ENCODE measurements at regions not wholly inside any gene's neighbourhood (a gene's known extent, or its start where the extent isn't known, plus 50 kb on each side); places are given as distances from the start of the nearest gene placed in this dataset.

DNA sequence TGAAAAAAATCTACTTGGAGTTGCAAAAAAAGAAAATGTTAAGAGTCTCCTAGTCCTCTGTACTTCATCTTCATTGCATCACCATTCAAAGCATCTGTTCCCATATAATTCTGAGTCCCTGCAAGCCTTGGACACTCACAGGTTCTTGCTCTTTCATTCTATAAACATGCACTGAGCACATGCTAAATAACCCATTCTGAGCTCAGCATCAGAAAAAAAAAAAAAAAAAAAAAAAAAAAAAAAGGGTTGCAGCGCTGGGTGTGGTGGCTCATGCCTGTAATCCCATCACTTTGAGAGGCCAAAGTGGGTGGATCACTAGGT, 834.0 kb upstream of the AMELY start:
- TF ChIP-seq EZH2phosphoT487 (IDR thresholded peaks at IDR 0.05; ENCODE audit: borderline replicate concordance, low read depth, low read length), result no peak
- TF ChIP-seq, protein P1, sequence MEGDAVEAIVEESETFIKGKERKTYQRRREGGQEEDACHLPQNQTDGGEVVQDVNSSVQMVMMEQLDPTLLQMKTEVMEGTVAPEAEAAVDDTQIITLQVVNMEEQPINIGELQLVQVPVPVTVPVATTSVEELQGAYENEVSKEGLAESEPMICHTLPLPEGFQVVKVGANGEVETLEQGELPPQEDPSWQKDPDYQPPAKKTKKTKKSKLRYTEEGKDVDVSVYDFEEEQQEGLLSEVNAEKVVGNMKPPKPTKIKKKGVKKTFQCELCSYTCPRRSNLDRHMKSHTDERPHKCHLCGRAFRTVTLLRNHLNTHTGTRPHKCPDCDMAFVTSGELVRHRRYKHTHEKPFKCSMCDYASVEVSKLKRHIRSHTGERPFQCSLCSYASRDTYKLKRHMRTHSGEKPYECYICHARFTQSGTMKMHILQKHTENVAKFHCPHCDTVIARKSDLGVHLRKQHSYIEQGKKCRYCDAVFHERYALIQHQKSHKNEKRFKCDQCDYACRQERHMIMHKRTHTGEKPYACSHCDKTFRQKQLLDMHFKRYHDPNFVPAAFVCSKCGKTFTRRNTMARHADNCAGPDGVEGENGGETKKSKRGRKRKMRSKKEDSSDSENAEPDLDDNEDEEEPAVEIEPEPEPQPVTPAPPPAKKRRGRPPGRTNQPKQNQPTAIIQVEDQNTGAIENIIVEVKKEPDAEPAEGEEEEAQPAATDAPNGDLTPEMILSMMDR (conservative IDR thresholded peaks at IDR 0.05; ENCODE audit: low read length), result no peak

Data from OCI-LY7 (cell line).